ENCODE measurements at regions not wholly inside any gene's neighbourhood (a gene's known extent, or its start where the extent isn't known, plus 50 kb on each side); places are given as distances from the start of the nearest gene placed in this dataset.

DNA sequence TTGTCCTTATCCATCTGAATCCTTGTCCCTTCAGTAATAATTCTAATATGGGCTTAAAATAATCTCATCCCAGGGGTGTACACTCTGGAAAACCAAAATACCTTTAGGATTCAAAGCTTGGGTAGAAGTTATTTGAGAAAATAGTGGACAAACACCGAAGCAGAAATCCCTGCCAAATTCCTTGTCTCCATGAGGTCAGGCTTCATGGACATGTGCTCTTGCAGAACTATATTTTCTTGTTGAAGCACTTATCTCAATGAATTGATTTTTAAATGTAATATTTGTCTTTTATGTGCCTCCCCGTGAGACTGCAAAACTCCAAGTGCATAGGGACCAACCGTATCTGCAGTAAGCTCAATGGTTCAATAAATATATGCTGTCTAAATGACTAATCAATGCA, 1153.3 kb upstream of the AUTS2 start:
- no peaks in the 10 kb centered on the region for H3K9me3 ChIP-seq (ENCODE audit: control insufficient read depth, insufficient read depth, low read depth, low read length)
- TF ChIP-seq ZNF302 (tag by site-specific recombination; IDR thresholded peaks at IDR 0.05; ENCODE audit: low read depth), result no peak
- TF ChIP-seq, protein P1, sequence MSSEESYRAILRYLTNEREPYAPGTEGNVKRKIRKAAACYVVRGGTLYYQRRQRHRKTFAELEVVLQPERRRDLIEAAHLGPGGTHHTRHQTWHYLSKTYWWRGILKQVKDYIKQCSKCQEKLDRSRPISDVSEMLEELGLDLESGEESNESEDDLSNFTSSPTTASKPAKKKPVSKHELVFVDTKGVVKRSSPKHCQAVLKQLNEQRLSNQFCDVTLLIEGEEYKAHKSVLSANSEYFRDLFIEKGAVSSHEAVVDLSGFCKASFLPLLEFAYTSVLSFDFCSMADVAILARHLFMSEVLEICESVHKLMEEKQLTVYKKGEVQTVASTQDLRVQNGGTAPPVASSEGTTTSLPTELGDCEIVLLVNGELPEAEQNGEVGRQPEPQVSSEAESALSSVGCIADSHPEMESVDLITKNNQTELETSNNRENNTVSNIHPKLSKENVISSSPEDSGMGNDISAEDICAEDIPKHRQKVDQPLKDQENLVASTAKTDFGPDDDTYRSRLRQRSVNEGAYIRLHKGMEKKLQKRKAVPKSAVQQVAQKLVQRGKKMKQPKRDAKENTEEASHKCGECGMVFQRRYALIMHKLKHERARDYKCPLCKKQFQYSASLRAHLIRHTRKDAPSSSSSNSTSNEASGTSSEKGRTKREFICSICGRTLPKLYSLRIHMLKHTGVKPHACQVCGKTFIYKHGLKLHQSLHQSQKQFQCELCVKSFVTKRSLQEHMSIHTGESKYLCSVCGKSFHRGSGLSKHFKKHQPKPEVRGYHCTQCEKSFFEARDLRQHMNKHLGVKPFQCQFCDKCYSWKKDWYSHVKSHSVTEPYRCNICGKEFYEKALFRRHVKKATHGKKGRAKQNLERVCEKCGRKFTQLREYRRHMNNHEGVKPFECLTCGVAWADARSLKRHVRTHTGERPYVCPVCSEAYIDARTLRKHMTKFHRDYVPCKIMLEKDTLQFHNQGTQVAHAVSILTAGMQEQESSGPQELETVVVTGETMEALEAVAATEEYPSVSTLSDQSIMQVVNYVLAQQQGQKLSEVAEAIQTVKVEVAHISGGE (tag by site-specific recombination; conservative IDR thresholded peaks at IDR 0.05; ENCODE audit: low read depth), result no peak
- TF ChIP-seq, protein P2, sequence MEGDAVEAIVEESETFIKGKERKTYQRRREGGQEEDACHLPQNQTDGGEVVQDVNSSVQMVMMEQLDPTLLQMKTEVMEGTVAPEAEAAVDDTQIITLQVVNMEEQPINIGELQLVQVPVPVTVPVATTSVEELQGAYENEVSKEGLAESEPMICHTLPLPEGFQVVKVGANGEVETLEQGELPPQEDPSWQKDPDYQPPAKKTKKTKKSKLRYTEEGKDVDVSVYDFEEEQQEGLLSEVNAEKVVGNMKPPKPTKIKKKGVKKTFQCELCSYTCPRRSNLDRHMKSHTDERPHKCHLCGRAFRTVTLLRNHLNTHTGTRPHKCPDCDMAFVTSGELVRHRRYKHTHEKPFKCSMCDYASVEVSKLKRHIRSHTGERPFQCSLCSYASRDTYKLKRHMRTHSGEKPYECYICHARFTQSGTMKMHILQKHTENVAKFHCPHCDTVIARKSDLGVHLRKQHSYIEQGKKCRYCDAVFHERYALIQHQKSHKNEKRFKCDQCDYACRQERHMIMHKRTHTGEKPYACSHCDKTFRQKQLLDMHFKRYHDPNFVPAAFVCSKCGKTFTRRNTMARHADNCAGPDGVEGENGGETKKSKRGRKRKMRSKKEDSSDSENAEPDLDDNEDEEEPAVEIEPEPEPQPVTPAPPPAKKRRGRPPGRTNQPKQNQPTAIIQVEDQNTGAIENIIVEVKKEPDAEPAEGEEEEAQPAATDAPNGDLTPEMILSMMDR (tag by site-specific recombination; IDR thresholded peaks at IDR 0.05), result no peak
- TF ChIP-seq, protein P3, sequence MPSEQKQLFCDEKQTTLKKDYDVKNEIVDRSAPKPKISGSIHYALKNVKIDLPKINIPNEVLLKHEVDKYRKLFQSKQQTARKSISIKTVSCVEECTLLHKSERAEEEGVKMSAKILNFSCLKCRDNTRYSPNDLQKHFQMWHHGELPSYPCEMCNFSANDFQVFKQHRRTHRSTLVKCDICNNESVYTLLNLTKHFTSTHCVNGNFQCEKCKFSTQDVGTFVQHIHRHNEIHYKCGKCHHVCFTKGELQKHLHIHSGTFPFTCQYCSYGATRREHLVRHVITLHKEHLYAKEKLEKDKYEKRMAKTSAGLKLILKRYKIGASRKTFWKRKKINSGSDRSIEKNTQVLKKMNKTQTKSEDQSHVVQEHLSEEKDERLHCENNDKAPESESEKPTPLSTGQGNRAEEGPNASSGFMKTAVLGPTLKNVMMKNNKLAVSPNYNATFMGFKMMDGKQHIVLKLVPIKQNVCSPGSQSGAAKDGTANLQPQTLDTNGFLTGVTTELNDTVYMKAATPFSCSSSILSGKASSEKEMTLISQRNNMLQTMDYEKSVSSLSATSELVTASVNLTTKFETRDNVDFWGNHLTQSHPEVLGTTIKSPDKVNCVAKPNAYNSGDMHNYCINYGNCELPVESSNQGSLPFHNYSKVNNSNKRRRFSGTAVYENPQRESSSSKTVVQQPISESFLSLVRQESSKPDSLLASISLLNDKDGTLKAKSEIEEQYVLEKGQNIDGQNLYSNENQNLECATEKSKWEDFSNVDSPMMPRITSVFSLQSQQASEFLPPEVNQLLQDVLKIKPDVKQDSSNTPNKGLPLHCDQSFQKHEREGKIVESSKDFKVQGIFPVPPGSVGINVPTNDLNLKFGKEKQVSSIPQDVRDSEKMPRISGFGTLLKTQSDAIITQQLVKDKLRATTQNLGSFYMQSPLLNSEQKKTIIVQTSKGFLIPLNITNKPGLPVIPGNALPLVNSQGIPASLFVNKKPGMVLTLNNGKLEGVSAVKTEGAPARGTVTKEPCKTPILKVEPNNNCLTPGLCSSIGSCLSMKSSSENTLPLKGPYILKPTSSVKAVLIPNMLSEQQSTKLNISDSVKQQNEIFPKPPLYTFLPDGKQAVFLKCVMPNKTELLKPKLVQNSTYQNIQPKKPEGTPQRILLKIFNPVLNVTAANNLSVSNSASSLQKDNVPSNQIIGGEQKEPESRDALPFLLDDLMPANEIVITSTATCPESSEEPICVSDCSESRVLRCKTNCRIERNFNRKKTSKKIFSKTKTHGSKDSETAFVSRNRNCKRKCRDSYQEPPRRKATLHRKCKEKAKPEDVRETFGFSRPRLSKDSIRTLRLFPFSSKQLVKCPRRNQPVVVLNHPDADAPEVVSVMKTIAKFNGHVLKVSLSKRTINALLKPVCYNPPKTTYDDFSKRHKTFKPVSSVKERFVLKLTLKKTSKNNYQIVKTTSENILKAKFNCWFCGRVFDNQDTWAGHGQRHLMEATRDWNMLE (tag by site-specific recombination; conservative IDR thresholded peaks at IDR 0.05; ENCODE audit: low read depth), result no peak
- TF ChIP-seq ZNF10 (tag by site-specific recombination; IDR thresholded peaks at IDR 0.05), result no peak
- TF ChIP-seq SP2 (tag by site-specific recombination; IDR thresholded peaks at IDR 0.05), result no peak
- no peak for TF ChIP-seq SP3 (tag by site-specific recombination; IDR thresholded peaks at IDR 0.05)
- no peak for TF ChIP-seq ZNF324 (tag by site-specific recombination; IDR thresholded peaks at IDR 0.05)
- no peak for TF ChIP-seq ZIC2 (tag by site-specific recombination; IDR thresholded peaks at IDR 0.05)
- TF ChIP-seq BCL11B (tag by site-specific recombination; IDR thresholded peaks at IDR 0.05; ENCODE audit: low read depth), result no peak
- no peak for TF ChIP-seq ZNF140 (tag by site-specific recombination; IDR thresholded peaks at IDR 0.05)
- no peak for TF ChIP-seq GLIS2 (tag by site-specific recombination; IDR thresholded peaks at IDR 0.05)
- TF ChIP-seq, protein P4, sequence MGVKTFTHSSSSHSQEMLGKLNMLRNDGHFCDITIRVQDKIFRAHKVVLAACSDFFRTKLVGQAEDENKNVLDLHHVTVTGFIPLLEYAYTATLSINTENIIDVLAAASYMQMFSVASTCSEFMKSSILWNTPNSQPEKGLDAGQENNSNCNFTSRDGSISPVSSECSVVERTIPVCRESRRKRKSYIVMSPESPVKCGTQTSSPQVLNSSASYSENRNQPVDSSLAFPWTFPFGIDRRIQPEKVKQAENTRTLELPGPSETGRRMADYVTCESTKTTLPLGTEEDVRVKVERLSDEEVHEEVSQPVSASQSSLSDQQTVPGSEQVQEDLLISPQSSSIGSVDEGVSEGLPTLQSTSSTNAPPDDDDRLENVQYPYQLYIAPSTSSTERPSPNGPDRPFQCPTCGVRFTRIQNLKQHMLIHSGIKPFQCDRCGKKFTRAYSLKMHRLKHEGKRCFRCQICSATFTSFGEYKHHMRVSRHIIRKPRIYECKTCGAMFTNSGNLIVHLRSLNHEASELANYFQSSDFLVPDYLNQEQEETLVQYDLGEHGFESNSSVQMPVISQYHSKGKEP (tag by site-specific recombination; IDR thresholded peaks at IDR 0.05), result no peak
- TF ChIP-seq ZNF211 (tag by site-specific recombination; IDR thresholded peaks at IDR 0.05; ENCODE audit: low read depth), result no peak
- TF ChIP-seq, protein P5, sequence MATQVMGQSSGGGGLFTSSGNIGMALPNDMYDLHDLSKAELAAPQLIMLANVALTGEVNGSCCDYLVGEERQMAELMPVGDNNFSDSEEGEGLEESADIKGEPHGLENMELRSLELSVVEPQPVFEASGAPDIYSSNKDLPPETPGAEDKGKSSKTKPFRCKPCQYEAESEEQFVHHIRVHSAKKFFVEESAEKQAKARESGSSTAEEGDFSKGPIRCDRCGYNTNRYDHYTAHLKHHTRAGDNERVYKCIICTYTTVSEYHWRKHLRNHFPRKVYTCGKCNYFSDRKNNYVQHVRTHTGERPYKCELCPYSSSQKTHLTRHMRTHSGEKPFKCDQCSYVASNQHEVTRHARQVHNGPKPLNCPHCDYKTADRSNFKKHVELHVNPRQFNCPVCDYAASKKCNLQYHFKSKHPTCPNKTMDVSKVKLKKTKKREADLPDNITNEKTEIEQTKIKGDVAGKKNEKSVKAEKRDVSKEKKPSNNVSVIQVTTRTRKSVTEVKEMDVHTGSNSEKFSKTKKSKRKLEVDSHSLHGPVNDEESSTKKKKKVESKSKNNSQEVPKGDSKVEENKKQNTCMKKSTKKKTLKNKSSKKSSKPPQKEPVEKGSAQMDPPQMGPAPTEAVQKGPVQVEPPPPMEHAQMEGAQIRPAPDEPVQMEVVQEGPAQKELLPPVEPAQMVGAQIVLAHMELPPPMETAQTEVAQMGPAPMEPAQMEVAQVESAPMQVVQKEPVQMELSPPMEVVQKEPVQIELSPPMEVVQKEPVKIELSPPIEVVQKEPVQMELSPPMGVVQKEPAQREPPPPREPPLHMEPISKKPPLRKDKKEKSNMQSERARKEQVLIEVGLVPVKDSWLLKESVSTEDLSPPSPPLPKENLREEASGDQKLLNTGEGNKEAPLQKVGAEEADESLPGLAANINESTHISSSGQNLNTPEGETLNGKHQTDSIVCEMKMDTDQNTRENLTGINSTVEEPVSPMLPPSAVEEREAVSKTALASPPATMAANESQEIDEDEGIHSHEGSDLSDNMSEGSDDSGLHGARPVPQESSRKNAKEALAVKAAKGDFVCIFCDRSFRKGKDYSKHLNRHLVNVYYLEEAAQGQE (tag by site-specific recombination; IDR thresholded peaks at IDR 0.05), result no peak
- TF ChIP-seq SETDB1 (IDR thresholded peaks at IDR 0.05; ENCODE audit: insufficient read length, low read length), result no peak
- H3K4me1 ChIP-seq (ENCODE audit: control insufficient read depth, insufficient read depth, low read length), result no peaks in the 10 kb centered on the region
- no peaks in the 10 kb centered on the region for H3K36me3 ChIP-seq (ENCODE audit: control insufficient read depth in 2 of 2, insufficient read depth in 1 of 2, low read length in 2 of 2)
- ChIA-PET CTCF (no interaction called here), POLR2A (no interaction called here)
- H3K4me3 ChIP-seq (ENCODE audit: low read depth, low read length), result no peak overlapping the region
- no peak overlapping the region for H3K27ac ChIP-seq (ENCODE audit: extremely low read depth, low read depth, low read length)

Data from HEK293 (cell line).